HEK293 (cell line): ENCODE measurements at regions not wholly inside any gene's neighbourhood (a gene's known extent, or its start where the extent isn't known, plus 50 kb on each side); places are given as distances from the start of the nearest gene placed in this dataset.

Source experiments
- YY1 ChIP-seq: fragments of 450-650 bp; formaldehyde crosslinking; IDR thresholded peaks from 2 replicates; pipeline ENCODE4 v1.5.1; 2018; ENCODE audit warnings: missing biosample characterization, missing genetic modification characterization
- ZNF549 ChIP-seq: fragments of 450-650 bp; IDR thresholded peaks from 2 replicates; pipeline ENCODE4 v1.5.1; 2018; ENCODE audit warnings: missing biosample characterization, missing genetic modification characterization, mild to moderate bottlenecking, inconsistent platforms, moderate library complexity
- ZNF654 ChIP-seq: fragments of 450-650 bp; formaldehyde crosslinking; IDR thresholded peaks from 2 replicates; pipeline ENCODE4 v1.5.1; 2016; ENCODE audit warnings: low read depth, missing biosample characterization, missing genetic modification characterization
- ZNF830 ChIP-seq: fragments of 450-650 bp; IDR thresholded peaks from 2 replicates; pipeline ENCODE4 v1.5.0; 2018; ENCODE audit warnings: missing biosample characterization, missing genetic modification characterization, low read depth, mild to moderate bottlenecking, moderate library complexity
- TF ChIP-seq, protein P1 (sequence below): fragments of 450-650 bp; formaldehyde crosslinking; IDR thresholded peaks from 2 replicates; pipeline ENCODE4 v1.5.1; 2016; ENCODE audit warnings: missing biosample characterization, missing genetic modification characterization
- TF ChIP-seq, protein P2 (sequence below): fragments of 450-650 bp; formaldehyde crosslinking; IDR thresholded peaks from 2 replicates; pipeline ENCODE4 v1.5.1; 2017; ENCODE audit warnings: missing biosample characterization, missing genetic modification characterization
- TF ChIP-seq, protein P3 (sequence below): fragments of 450-650 bp; formaldehyde crosslinking; IDR thresholded peaks from 2 replicates; pipeline ENCODE4 v1.5.1; 2016; ENCODE audit warnings: missing biosample characterization, missing genetic modification characterization

DNA sequence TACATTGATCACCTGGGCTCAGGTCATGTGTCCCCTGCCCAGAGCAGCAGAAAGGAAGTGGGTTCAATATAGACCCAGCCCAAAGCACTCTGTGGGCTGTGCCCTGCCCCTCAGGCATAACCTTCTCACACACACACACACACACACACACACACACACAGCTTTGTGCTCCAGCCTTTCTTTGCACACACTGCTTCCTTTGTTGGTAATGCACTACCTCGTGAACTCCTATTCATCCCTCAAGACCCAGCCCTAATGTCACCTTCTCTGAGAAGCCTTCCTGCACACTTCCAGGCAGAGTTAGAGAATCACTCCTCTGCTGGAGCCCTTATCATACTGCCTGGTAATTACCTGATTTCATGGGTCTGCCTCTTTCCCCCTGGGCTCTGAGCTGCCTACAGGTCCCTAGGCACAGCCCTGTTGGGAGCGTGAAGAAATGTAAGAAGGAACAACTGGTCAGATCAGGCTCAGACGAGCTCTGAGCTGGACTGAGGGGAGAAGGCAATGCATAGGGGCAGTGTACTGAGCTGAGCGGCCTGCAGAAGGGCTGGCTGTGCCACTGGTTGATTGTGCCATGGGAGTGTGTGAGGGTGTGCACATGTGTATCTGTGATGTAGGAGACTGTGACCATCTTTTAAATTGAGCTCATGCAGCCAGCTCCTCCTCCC, 210.3 kb downstream of the GLI2 start:
- TF ChIP-seq, protein P1, sequence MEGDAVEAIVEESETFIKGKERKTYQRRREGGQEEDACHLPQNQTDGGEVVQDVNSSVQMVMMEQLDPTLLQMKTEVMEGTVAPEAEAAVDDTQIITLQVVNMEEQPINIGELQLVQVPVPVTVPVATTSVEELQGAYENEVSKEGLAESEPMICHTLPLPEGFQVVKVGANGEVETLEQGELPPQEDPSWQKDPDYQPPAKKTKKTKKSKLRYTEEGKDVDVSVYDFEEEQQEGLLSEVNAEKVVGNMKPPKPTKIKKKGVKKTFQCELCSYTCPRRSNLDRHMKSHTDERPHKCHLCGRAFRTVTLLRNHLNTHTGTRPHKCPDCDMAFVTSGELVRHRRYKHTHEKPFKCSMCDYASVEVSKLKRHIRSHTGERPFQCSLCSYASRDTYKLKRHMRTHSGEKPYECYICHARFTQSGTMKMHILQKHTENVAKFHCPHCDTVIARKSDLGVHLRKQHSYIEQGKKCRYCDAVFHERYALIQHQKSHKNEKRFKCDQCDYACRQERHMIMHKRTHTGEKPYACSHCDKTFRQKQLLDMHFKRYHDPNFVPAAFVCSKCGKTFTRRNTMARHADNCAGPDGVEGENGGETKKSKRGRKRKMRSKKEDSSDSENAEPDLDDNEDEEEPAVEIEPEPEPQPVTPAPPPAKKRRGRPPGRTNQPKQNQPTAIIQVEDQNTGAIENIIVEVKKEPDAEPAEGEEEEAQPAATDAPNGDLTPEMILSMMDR, result no peak
- no peak for TF ChIP-seq YY1 (tag by site-specific recombination)
- TF ChIP-seq, protein P2, sequence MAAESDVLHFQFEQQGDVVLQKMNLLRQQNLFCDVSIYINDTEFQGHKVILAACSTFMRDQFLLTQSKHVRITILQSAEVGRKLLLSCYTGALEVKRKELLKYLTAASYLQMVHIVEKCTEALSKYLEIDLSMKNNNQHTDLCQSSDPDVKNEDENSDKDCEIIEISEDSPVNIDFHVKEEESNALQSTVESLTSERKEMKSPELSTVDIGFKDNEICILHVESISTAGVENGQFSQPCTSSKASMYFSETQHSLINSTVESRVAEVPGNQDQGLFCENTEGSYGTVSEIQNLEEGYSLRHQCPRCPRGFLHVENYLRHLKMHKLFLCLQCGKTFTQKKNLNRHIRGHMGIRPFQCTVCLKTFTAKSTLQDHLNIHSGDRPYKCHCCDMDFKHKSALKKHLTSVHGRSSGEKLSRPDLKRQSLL, result no peak
- TF ChIP-seq ZNF830 (tag by site-specific recombination), result no peak
- TF ChIP-seq, protein P3, sequence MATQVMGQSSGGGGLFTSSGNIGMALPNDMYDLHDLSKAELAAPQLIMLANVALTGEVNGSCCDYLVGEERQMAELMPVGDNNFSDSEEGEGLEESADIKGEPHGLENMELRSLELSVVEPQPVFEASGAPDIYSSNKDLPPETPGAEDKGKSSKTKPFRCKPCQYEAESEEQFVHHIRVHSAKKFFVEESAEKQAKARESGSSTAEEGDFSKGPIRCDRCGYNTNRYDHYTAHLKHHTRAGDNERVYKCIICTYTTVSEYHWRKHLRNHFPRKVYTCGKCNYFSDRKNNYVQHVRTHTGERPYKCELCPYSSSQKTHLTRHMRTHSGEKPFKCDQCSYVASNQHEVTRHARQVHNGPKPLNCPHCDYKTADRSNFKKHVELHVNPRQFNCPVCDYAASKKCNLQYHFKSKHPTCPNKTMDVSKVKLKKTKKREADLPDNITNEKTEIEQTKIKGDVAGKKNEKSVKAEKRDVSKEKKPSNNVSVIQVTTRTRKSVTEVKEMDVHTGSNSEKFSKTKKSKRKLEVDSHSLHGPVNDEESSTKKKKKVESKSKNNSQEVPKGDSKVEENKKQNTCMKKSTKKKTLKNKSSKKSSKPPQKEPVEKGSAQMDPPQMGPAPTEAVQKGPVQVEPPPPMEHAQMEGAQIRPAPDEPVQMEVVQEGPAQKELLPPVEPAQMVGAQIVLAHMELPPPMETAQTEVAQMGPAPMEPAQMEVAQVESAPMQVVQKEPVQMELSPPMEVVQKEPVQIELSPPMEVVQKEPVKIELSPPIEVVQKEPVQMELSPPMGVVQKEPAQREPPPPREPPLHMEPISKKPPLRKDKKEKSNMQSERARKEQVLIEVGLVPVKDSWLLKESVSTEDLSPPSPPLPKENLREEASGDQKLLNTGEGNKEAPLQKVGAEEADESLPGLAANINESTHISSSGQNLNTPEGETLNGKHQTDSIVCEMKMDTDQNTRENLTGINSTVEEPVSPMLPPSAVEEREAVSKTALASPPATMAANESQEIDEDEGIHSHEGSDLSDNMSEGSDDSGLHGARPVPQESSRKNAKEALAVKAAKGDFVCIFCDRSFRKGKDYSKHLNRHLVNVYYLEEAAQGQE (tag by site-specific recombination), result no peak
- no peak for TF ChIP-seq ZNF549 (tag by site-specific recombination)
- no peak for TF ChIP-seq ZNF654 (tag by site-specific recombination)
